ENCODE measurements at regions not wholly inside any gene's neighbourhood (a gene's known extent, or its start where the extent isn't known, plus 50 kb on each side); places are given as distances from the start of the nearest gene placed in this dataset.
"Not testable (repeated sequence)": the region's sequence is repeated elsewhere in the genome, so short reads cannot be mapped to it uniquely, and the experiment has no call there.

- DNase-seq (ENCODE audit: low spot score), result no peak
These were observed 149.5 kb downstream of the CCNG2 start for GRCh38 chr4:77306496-77306895.

DNA sequence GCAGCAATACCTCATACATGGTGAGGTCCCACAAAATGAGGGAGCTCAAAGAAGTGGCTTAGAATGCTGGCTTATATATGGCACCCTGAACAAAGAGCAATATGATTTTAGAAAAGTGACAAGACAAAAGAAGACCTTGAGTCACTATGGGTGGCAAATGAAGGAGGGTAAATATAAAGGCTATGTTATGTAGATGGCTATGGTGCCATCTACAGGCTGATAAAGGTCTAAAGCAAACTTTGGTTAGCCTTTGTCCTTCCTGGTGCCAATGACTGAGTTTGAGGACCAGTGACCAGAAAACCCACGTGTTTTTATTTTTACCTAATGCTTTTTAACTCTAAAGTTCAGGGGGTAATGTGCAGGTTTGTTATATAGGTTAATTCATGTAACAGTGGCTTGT, 151.8 kb downstream of the CCNG2 start:
- DNase-seq (ENCODE audit: low spot score), result peak; percentile 82

DNA sequence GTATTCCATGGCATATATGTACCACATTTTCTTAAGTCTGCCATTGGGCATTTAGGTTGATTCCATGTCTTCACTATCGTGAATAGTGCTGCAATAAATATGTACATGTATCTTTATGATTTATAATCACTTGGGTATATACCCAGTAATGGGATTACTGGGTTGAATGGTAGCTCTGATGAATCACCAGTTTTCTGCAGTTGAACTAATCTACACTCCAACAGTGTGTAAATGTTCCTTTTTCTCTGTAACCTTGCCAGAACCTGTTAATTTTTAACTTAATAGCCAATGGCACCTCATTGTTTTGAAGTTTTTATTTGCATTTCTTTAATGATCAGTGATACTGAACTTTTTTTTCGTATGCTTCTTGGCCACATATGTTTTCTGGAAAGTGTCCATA, 152.5 kb downstream of the CCNG2 start:
- no peak for DNase-seq (ENCODE audit: low spot score)

GRCh38 chr4:77310931-77311330, 153.9 kb downstream of the CCNG2 start:
- no peak for DNase-seq (ENCODE audit: low spot score)

DNA sequence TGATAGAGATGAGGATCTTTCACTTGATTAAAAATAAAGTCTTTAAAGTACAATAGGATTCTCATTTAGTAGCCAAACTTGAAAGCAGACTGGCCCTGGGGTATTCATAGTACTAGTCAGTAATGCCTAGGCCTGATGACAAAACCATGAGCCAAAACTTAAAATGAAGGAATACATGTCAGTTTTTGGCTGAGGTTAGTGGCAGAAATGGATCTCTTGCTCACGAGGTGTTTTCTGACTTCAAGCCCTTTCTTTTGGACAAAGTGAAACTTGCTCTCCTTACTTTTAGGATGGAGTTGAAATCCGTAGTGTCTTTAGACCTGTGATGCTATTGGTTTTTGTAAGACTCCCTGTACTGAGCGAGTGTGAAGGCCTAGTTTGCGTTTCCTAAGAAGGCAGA, 157.7 kb downstream of the CCNG2 start:
- DNase-seq (ENCODE audit: low spot score), result no peak

GRCh38 chr4:77327151-77327550, 170.1 kb downstream of the CCNG2 start:
- DNase-seq (ENCODE audit: low spot score), result no peak

GRCh38 chr4:77332696-77333270, 175.8 kb downstream of the CCNG2 start:
- no peak for DNase-seq (ENCODE audit: low spot score)

DNA sequence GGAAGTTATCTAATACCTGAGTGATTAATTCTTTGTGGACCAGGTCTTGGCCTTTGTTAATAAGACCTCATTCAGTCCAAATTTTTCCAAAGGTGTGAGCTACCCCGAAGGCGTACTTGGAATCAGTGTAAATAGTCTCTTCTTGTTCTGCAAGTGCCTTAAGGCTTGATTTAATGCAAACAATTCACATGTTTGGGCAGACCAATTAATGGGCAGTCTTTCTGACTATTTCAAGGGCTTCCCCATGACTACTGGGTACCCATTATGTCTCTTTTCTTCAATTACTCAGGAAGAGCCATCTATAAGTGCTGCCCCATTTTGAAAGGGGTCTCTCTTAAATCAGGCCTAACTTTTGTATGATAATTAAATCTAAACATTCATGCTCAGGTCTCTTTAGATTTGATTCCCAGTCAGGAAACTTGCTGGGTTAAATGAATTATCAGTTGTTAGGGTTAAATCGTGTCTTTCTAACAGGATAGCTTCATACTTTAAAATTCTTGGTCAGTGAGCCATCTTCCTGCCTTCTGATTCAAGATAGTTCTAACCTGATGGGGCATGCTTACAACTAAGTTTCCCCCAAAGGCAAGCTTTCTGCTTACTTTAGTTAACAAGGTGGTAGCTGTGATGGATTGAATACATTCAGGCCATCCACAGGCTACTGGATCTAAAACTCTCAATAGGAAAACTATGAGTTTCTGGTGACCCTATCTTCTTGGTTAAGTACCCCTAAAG, 179.6 kb downstream of the CCNG2 start:
- DNase-seq (ENCODE audit: low spot score), result no peak

- DNase-seq (ENCODE audit: low spot score), result no peak
These were observed 185.3 kb downstream of the CCNG2 start for GRCh38 chr4:77342170-77342810.

DNA sequence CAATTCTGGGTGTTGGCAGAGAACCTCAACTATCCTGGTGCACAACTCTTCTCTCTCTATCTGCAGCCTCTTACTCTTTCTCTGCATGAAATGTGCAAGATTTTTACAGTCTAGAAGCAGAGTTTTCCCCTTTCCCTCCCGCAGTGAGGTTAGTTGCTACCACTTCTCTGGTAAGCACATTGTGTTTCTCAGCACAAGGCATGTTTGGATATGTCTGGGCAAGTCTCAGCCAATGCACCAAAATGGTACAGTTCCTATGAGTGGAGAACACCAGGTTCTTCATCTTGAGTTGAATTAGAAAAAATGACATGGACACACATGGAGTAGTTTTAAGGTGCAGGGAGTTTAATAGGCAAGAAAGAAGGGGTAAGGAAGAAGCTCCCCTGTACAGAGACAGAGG, 187.0 kb downstream of the CCNG2 start:
- no peak for DNase-seq (ENCODE audit: low spot score)

DNA sequence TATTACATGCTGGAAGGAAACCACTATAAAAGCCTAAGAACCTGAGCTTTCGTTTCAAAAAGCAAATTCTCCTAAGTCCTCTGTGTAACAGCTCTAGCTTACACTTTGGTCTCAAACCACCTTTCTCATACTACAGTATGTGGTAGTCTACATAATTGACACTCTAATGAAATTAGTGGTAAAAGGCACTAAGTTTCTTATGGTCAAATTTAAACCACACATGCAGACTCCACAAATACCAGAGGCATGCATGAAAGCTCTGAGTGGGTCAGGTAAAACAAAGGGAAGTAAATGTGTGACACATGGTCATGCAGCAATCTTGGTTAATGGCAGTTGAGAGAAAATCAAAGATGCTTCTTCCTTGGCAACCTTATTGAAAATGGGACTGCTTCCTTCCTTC, 187.8 kb downstream of the CCNG2 start:
- DNase-seq (ENCODE audit: low spot score), result no peak

DNA sequence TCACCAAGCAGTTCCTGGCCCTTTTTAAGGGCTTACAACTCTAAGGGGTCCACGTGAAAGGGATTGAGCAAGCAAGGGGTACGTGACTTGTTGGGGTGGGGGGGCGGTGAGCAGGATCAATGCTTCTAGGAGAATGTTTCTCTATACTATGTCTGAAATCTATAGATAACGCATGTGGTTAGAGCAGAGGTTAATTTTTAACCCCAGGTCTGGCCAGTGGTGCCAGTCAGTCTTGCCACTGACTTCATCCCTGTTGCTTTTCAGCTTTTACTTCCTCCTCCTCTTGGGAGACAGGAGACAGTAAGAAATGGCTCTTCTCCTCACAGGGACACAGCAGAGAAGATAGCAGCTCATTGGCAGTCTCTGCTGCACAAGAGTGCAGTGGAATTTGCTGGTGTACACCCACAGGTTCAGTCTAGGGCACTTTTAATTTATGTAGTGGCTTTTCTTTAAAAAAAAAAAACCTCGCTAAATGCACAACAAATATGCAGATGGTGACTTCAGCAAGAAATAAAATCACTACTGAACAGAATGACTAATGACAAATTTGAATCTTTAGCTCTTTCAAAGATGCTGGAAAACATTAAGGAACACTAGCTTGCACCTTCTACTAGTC, 190.5 kb downstream of the CCNG2 start:
- DNase-seq (ENCODE audit: low spot score), result no peak

DNA sequence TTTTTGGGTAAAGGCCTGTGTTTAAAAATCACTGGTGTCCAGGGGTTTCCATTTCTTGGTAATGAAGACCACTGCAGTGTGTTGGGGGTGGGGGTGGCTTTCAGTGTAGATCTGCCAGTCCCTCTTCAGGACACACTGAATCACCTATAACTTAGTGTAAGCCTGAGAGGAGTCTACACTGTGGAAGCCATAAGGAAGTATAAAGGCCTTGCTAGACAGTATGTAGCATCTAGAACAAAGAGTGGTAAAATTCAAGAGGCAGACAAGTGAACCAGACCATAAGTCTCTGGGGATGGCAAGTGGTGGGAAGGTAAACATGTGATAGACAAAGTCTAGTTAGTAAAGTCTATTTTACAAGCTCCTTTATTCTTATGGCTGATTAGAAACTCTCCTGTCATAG, 191.8 kb downstream of the CCNG2 start:
- no peak for DNase-seq (ENCODE audit: low spot score)

GRCh38 chr4:77349364-77349763, 192.4 kb downstream of the CCNG2 start:
- DNase-seq (ENCODE audit: low spot score), result no peak

DNA sequence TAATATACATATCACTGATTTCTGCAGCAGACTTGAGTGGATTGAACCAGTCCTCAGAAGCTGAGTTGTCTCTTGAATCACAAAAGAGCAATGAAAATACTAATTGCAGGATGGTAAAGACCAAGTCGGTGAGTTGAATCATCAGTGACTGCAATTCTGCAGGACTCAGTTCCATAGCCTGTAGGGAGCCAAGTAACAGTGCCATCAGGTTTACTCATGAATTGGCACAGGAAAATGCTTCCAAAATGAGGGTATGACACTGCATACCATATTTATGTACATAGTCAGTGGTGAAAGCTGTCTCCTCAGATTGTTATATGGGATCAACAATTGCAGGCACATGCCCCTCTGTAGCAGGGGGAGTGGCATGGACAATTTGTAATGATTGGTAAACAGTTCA, 192.8 kb downstream of the CCNG2 start:
- no peak for DNase-seq (ENCODE audit: low spot score)

DNA sequence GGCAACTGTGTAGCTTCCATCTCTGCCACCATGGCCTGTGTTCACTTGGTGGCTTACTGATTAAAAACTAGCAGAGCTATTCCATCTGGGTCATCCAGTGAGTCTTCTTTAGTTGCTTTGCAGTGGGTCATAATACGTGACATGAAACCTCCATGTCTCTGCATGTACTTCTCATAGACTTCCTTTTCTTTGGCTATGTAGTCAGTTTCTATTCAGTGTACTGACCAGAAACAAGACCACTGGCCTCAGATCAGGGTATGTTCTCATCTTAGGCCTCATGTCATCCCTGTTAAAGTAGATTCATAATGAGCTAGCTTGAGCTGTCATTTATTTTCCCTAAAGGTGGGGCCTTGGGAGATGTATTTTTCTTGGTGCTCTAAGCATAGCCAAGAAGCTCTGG, 195.2 kb downstream of the CCNG2 start:
- DNase-seq (ENCODE audit: low spot score), result no peak

- DNase-seq (ENCODE audit: low spot score), result not testable (repeated sequence)
These were observed 196.8 kb downstream of the CCNG2 start for GRCh38 chr4:77353724-77354315.

GRCh38 chr4:77354550-77354949, 197.5 kb downstream of the CCNG2 start:
- DNase-seq (ENCODE audit: low spot score), result no peak

- no peak for DNase-seq (ENCODE audit: low spot score)
These were observed 198.7 kb downstream of the CCNG2 start for GRCh38 chr4:77355731-77356130.

DNA sequence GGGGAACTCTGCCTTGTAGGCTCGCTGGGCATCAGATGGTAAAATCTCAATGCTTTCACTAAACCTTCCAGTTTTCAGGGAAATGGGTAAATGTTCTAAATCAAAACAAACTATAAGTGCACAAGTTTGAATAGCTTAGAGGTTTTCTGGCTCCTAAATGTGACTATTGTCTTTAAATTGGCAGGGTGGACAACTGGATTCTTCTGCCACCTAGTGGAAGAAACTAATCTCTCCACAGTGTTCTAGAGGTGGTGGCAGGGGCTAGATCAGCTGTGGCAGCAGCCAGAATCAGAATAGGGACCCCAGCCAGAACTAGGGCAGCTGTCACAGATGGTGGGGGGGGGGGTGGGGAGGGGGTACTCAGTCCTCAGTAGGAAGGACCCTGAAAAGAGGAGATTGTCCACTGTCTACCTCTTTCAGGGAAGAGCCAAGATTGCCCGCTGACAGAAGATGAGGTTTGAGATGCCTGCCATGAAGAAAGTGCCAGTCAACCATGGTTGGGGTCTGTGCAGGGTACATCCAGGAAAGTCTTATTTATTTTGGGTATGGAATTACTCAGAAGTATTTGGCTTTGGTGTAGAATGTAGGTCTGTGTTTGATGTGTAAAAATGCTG, 201.4 kb downstream of the CCNG2 start:
- peak; percentile 74 for DNase-seq (ENCODE audit: low spot score)

GRCh38 chr4:77360451-77360850, 203.4 kb downstream of the CCNG2 start:
- DNase-seq (ENCODE audit: low spot score), result no peak

DNA sequence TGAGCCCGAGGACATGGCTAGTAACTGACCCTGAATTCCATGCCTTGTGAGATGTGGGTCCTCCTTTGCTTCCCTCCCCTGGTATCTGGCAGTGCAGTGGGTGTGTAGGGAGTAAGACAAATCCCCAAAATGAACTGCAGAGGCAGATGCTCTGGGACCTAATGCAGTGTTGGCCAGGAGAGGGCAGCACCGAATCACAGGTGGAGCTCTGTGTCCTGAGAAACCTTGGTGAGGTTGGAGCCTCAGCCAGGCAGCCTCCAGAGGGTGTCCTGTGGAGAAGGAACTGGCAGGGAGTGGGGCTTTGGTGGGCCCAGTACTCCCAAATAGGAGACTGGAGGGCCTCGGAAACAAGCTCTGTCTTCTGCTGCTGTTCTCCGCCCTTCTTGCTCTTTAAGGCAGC, 209.9 kb downstream of the CCNG2 start:
- DNase-seq (ENCODE audit: low spot score), result not testable (repeated sequence)

Data from COLO829 (cell line).